Adrenal gland (tissue), 9 donors: ENCODE measurements at regions not wholly inside any gene's neighbourhood (a gene's known extent, or its start where the extent isn't known, plus 50 kb on each side); places are given as distances from the start of the nearest gene placed in this dataset.

ENCODE experiments used
- DNase-seq, 7 donors: peaks; one replicate each; pipeline ENCODE4 v3.0.0-alpha.2; 2019 to 2020
- H3K27ac ChIP-seq, 5 donors: fragments of 200-600 bp; sonication (generic) in 4 of 5; 1 replicate in 3 of 5; 2 replicates in 2 of 5; pipeline versions ENCODE4 v1.5.1 to v1.8.0; 2016 to 2020; ENCODE audit warnings: mild to moderate bottlenecking in 1 of 5
- H3K27me3 ChIP-seq: fragments of 200-600 bp; 2 replicates; pipeline ENCODE4 v1.8.0; 2021
- H3K36me3 ChIP-seq, 2 donors: fragments of 200-600 bp; replicated peaks in 1 of 2; 1 replicate in 1 of 2; 2 replicates in 1 of 2; pipeline versions ENCODE4 v1.5.1 to v1.8.0; 2018 to 2022
- H3K4me1 ChIP-seq, 2 donors: fragments of 200-600 bp; replicated peaks in 1 of 2; 1 replicate in 1 of 2; 2 replicates in 1 of 2; pipeline versions ENCODE4 v1.5.1 to v1.8.0; 2018 to 2021
- H3K4me3 ChIP-seq, 4 donors: fragments of 200-600 bp; sonication (generic) in 3 of 4; one replicate each; pipeline ENCODE4 v1.5.1; 2016 to 2018
- H3K9me3 ChIP-seq, 3 donors: fragments of 200-600 bp; sonication (generic) in 1 of 3; replicated peaks in 1 of 3; 1 replicate in 2 of 3; 2 replicates in 1 of 3; pipeline versions ENCODE4 v1.5.1 to v1.8.0; 2016 to 2021
- CTCF ChIP-seq, 6 experiments: fragments of 450-650 bp in 4 of 6; fragments of 200-600 bp in 2 of 6; sonication (generic) in 1 of 6; IDR thresholded peaks; 1 replicate in 5 of 6; 2 replicates in 1 of 6; pipeline versions ENCODE4 v1.5.1 to v1.8.0; 2016 to 2021; ENCODE audit warnings: antibody characterized with exemption in 6 of 6, mild to moderate bottlenecking in 2 of 6, moderate library complexity in 1 of 6
- POLR2A ChIP-seq, 2 donors: fragments of 450-650 bp; IDR thresholded peaks; one replicate each; pipeline ENCODE4 v1.6.1; 2017; ENCODE audit warnings: antibody characterized with exemption in 2 of 2, mild to moderate bottlenecking in 2 of 2, moderate library complexity in 1 of 2
- WGBS, 4 donors: extraction: QIAGEN DNeasy Blood & Tissue Kit in 2 of 4; methylation state at CpG; one replicate each; pipeline versions ENCODE4 v1.1.5 to v1.1.7; 2013 to 2017; 5-methylcytosine and 5-hydroxymethylcytosine counted together
- intact Hi-C, 2 donors: fragments of 100-400 bp; cut with DNase I; formaldehyde crosslinking; loops; one replicate each; pipeline versions ENCODE4 v1.14.1 to v1.15.0; 2022 to 2023
- donor health status: healthy with polysubstance abuse.
- donor health status: Bipolar disorder and iron deficiency.
- donor health status: DM: yes; HTN: yes; CAD: no.
- donor health status: DM: no; HTN: no; CAD: no.
- donor health status: DM: no; HTN: no; CAD: no.

- Histone ChIP-seq H3K9me3 (no peaks in the 10 kb centered on the region), H3K27me3 (no peaks in the 10 kb centered on the region), H3K27ac (no peak overlapping the region), H3K4me3 (no peak overlapping the region), H3K4me1 (no peaks in the 10 kb centered on the region), H3K36me3 (no peaks in the 10 kb centered on the region)
- TF ChIP-seq CTCF (IDR thresholded peaks at IDR 0.05) (no peak), POLR2A (IDR thresholded peaks at IDR 0.05) (no peak)
- 77 to 89% (median 78%) methylated on average over 3 of the region's 3 CpGs for WGBS, 4 donors
- intact Hi-C loops: no loop called here
- no peak for DNase-seq
Observed at GRCh38 chr5:96278981-96279380, 154.1 kb downstream of the PCSK1 start.

GRCh38 chr5:96275051-96275450 lies 158.0 kb downstream of the PCSK1 start:
- 74 to 82% (median 75%) methylated on average over 3 of the region's 3 CpGs for WGBS, 4 donors
- Histone ChIP-seq H3K36me3 (no peaks in the 10 kb centered on the region), H3K9me3 (no peaks in the 10 kb centered on the region), H3K4me1 (no peaks in the 10 kb centered on the region), H3K27me3 (no peaks in the 10 kb centered on the region), H3K27ac (no peak overlapping the region), H3K4me3 (no peak overlapping the region)
- intact Hi-C loops: no loop called here
- TF ChIP-seq CTCF (IDR thresholded peaks at IDR 0.05) (no peak), POLR2A (IDR thresholded peaks at IDR 0.05) (no peak)
- no peak for DNase-seq

- intact Hi-C loops: no loop called here
- H3K27ac ChIP-seq: no peak overlapping the region
- peaks cover 0 to 10% (median 0%) of the 10 kb centered on the region in 3 donors for H3K9me3 ChIP-seq
- no peaks in the 10 kb centered on the region for H3K36me3 ChIP-seq
- DNase-seq: no peak
- H3K4me1 ChIP-seq: no peaks in the 10 kb centered on the region
- no peaks in the 10 kb centered on the region for H3K27me3 ChIP-seq
- TF ChIP-seq CTCF (IDR thresholded peaks at IDR 0.05) (no peak), POLR2A (IDR thresholded peaks at IDR 0.05) (no peak)
- H3K4me3 ChIP-seq: no peak overlapping the region
- 50 to 67% (median 64%) methylated on average over 1 of the region's 1 CpG for WGBS, 4 donors
Observed at GRCh38 chr5:96265487-96265886, 167.6 kb downstream of the PCSK1 start.

- TF ChIP-seq POLR2A (IDR thresholded peaks at IDR 0.05) (no peak), CTCF (IDR thresholded peaks at IDR 0.05) (no peak)
- no peaks in the 10 kb centered on the region for H3K27me3 ChIP-seq
- 75 to 81% (median 76%) methylated on average over 3 of the region's 3 CpGs for WGBS, 4 donors
- intact Hi-C loops: no loop called here
- H3K4me3 ChIP-seq: no peak overlapping the region
- H3K9me3 ChIP-seq: peaks cover 0 to 10% (median 0%) of the 10 kb centered on the region in 3 donors
- H3K36me3 ChIP-seq: no peaks in the 10 kb centered on the region
- no peak overlapping the region for H3K27ac ChIP-seq
- no peak for DNase-seq
- peaks cover 0 to 10% of the 10 kb centered on the region in 2 donors for H3K4me1 ChIP-seq
Observed at GRCh38 chr5:96264047-96264446, 169.0 kb downstream of the PCSK1 start.
